Gastrocnemius medialis (tissue), 4 donors: ENCODE measurements at regions not wholly inside any gene's neighbourhood (a gene's known extent, or its start where the extent isn't known, plus 50 kb on each side); places are given as distances from the start of the nearest gene placed in this dataset.

Experiments used
- ATAC-seq, 2 donors: fragments of 150-250 bp; one replicate each; pipeline ENCODE4 v1.9.1; 2016
- DNase-seq, 2 donors: peaks; one replicate each; pipeline ENCODE4 v3.0.0-alpha.2; 2019
- H3K27ac ChIP-seq, 4 donors: fragments of 200-600 bp; sonication (generic); 1 replicate in 1 of 4; 2 replicates in 3 of 4; pipeline ENCODE4 v1.5.1; 2016 to 2018; ENCODE audit warnings: mild to moderate bottlenecking in 2 of 4, moderate library complexity in 1 of 4
- H3K27me3 ChIP-seq, 3 donors: fragments of 200-600 bp; sonication (generic) in 2 of 3; 1 replicate in 1 of 3; 2 replicates in 2 of 3; pipeline versions ENCODE4 v1.5.1 to v1.6.0; 2016 to 2019; ENCODE audit warnings: mild to moderate bottlenecking in 1 of 3, moderate library complexity in 1 of 3
- H3K36me3 ChIP-seq, 2 donors: fragments of 200-600 bp; sonication (generic) in 1 of 2; one replicate each; pipeline ENCODE4 v1.5.1; 2017 to 2018
- H3K4me1 ChIP-seq, 2 donors: fragments of 200-600 bp; sonication (generic) in 1 of 2; one replicate each; pipeline ENCODE4 v1.5.1; 2016 to 2017; ENCODE audit warnings: mild to moderate bottlenecking in 2 of 2
- H3K4me3 ChIP-seq, 4 donors: fragments of 200-600 bp; sonication (generic) in 3 of 4; 1 replicate in 1 of 4; 2 replicates in 3 of 4; pipeline ENCODE4 v1.5.1; 2016 to 2019; ENCODE audit warnings: mild to moderate bottlenecking in 2 of 4
- H3K9me3 ChIP-seq, 3 donors: fragments of 200-600 bp; sonication (generic) in 2 of 3; 1 replicate in 1 of 3; 2 replicates in 2 of 3; pipeline ENCODE4 v1.5.1; 2016 to 2019
- CTCF ChIP-seq, 5 experiments: fragments of 450-650 bp in 3 of 5; fragments of 200-600 bp in 2 of 5; sonication (generic) in 2 of 5; IDR thresholded peaks in 4 of 5; conservative IDR thresholded peaks in 1 of 5; 1 replicate in 4 of 5; 2 replicates in 1 of 5; pipeline ENCODE4 v1.5.1; 2016 to 2019; ENCODE audit warnings: antibody characterized with exemption in 5 of 5, mild to moderate bottlenecking in 3 of 5, moderate library complexity in 3 of 5
- POLR2A ChIP-seq, 2 donors: fragments of 450-650 bp; IDR thresholded peaks; one replicate each; pipeline ENCODE4 v1.6.1; 2017; ENCODE audit warnings: antibody characterized with exemption in 2 of 2, mild to moderate bottlenecking in 2 of 2, moderate library complexity in 2 of 2
- in situ Hi-C, 4 donors: fragments of 200-750 bp; cut with MboI; loops; one replicate each; pipeline versions ENCODE4 v1.15.0 to v1.8.0; 2017; ENCODE audit warnings: low sequenced_read_pairs in 4 of 4
- intact Hi-C: fragments of 100-400 bp; cut with DNase I; formaldehyde crosslinking; loops from one replicate; pipeline ENCODE4 v1.15.1; 2023; ENCODE audit warnings: low total_unique reads

GRCh38 chr2:241945311-241945710, 75.8 kb downstream of the RTP5 start:
- no peaks in the 10 kb centered on the region for H3K9me3 ChIP-seq
- no peak overlapping the region for H3K27ac ChIP-seq
- H3K27me3 ChIP-seq: peaks cover 4 to 11% (median 5%) of the 10 kb centered on the region in 3 donors
- DNase-seq (no peak), ATAC-seq (no peak)
- intact Hi-C loops (no loop called here), in situ Hi-C loops (no loop called here)
- H3K4me1 ChIP-seq: no peaks in the 10 kb centered on the region
- TF ChIP-seq POLR2A (IDR thresholded peaks at IDR 0.05) (no peak), CTCF (IDR thresholded peaks at IDR 0.05 in 4 of 5, conservative IDR thresholded peaks at IDR 0.05 in 1 of 5) (no peak)
- H3K4me3 ChIP-seq: no peak overlapping the region
- no peaks in the 10 kb centered on the region for H3K36me3 ChIP-seq

- TF ChIP-seq CTCF (IDR thresholded peaks at IDR 0.05 in 4 of 5, conservative IDR thresholded peaks at IDR 0.05 in 1 of 5) (no peak), POLR2A (IDR thresholded peaks at IDR 0.05) (no peak)
- H3K4me1 ChIP-seq: no peaks in the 10 kb centered on the region
- H3K9me3 ChIP-seq: no peaks in the 10 kb centered on the region
- DNase-seq (no peak), ATAC-seq (no peak)
- H3K36me3 ChIP-seq: no peaks in the 10 kb centered on the region
- H3K4me3 ChIP-seq: no peak overlapping the region
- in situ Hi-C loops (no loop called here), intact Hi-C loops (no loop called here)
- no peak overlapping the region for H3K27ac ChIP-seq
- H3K27me3 ChIP-seq: peaks cover 4 to 11% (median 5%) of the 10 kb centered on the region in 3 donors
Measured at GRCh38 chr2:241945803-241946202, 76.3 kb downstream of the RTP5 start.

- Histone ChIP-seq H3K4me3 (no peak overlapping the region), H3K9me3 (no peaks in the 10 kb centered on the region), H3K4me1 (no peaks in the 10 kb centered on the region), H3K36me3 (no peaks in the 10 kb centered on the region), H3K27me3 (peaks cover 4 to 11% (median 5%) of the 10 kb centered on the region in 3 donors), H3K27ac (no peak overlapping the region)
- no peak for TF ChIP-seq POLR2A (IDR thresholded peaks at IDR 0.05)
- in situ Hi-C loops: no loop called here
- intact Hi-C loops: no loop called here
- no peak for DNase-seq
- no peak for ATAC-seq
Measured at GRCh38 chr2:241946306-241947003, 76.9 kb downstream of the RTP5 start.

GRCh38 chr2:241947004-241947350, 77.4 kb downstream of the RTP5 start:
- Histone ChIP-seq H3K27ac (no peak overlapping the region), H3K36me3 (no peaks in the 10 kb centered on the region), H3K27me3 (peaks cover 4 to 11% (median 5%) of the 10 kb centered on the region in 3 donors), H3K9me3 (no peaks in the 10 kb centered on the region), H3K4me1 (no peaks in the 10 kb centered on the region), H3K4me3 (no peak overlapping the region)
- no peak for TF ChIP-seq CTCF (IDR thresholded peaks at IDR 0.05 in 4 of 5, conservative IDR thresholded peaks at IDR 0.05 in 1 of 5)
- no peak for TF ChIP-seq POLR2A (IDR thresholded peaks at IDR 0.05)
- ATAC-seq: no peak
- intact Hi-C loops: no loop called here
- no peak for DNase-seq
- in situ Hi-C loops: no loop called here

GRCh38 chr2:241947401-241947800, 77.9 kb downstream of the RTP5 start:
- TF ChIP-seq CTCF (IDR thresholded peaks at IDR 0.05 in 4 of 5, conservative IDR thresholded peaks at IDR 0.05 in 1 of 5): no peak
- TF ChIP-seq POLR2A (IDR thresholded peaks at IDR 0.05): no peak
- Histone ChIP-seq H3K4me3 (no peak overlapping the region), H3K36me3 (no peaks in the 10 kb centered on the region), H3K9me3 (no peaks in the 10 kb centered on the region), H3K27me3 (peaks cover 4 to 11% (median 5%) of the 10 kb centered on the region in 3 donors), H3K27ac (no peak overlapping the region), H3K4me1 (no peaks in the 10 kb centered on the region)
- in situ Hi-C loops: no loop called here
- intact Hi-C loops: no loop called here
- DNase-seq (no peak), ATAC-seq (no peak)
